Endodermal cell (in vitro differentiated cells): ENCODE measurements at regions not wholly inside any gene's neighbourhood (a gene's known extent, or its start where the extent isn't known, plus 50 kb on each side); places are given as distances from the start of the nearest gene placed in this dataset.

Experiments used
- DNase-seq: peaks from one replicate; pipeline ENCODE4 v3.0.0-alpha.2; 2017
- H3K27ac ChIP-seq: 2 replicates; pipeline ENCODE4 v1.5.1; 2013; ENCODE audit warnings: mild to moderate bottlenecking, low read depth, low read length, moderate library complexity
- H3K27me3 ChIP-seq: 2 replicates; pipeline ENCODE4 v1.6.1; 2013; ENCODE audit warnings: mild to moderate bottlenecking, low read length, moderate library complexity; ENCODE audit not compliant: insufficient read depth, control insufficient read depth, poor library complexity, severe bottlenecking
- H3K36me3 ChIP-seq: 2 replicates; pipeline ENCODE4 v1.7.0; 2013; ENCODE audit warnings: mild to moderate bottlenecking, low read length, moderate library complexity; ENCODE audit not compliant: control insufficient read depth, insufficient read depth
- H3K4me1 ChIP-seq: one replicate; pipeline ENCODE4 v1.7.0; 2013; ENCODE audit warnings: low read length; ENCODE audit not compliant: control insufficient read depth, insufficient read depth
- H3K4me3 ChIP-seq: 2 replicates; pipeline ENCODE4 v1.5.1; 2013; ENCODE audit warnings: mild to moderate bottlenecking, low read length, moderate library complexity
- H3K9ac ChIP-seq: 2 replicates; pipeline ENCODE4 v1.6.1; 2013; ENCODE audit warnings: mild to moderate bottlenecking, low read length, moderate library complexity; ENCODE audit not compliant: poor library complexity, severe bottlenecking; ENCODE audit errors: extremely low read depth
- H3K9me3 ChIP-seq: 2 replicates; pipeline ENCODE4 v1.6.1; 2013; ENCODE audit warnings: mild to moderate bottlenecking, low read length, moderate library complexity; ENCODE audit not compliant: control insufficient read depth
- H3K27ac Mint-ChIP-seq: 2 replicates; pipeline ENCODE4 v1.8.0; 2020; ENCODE audit warnings: mixed read lengths
- H3K27me3 Mint-ChIP-seq: 2 replicates; pipeline ENCODE4 v1.8.0; 2021; ENCODE audit warnings: mild to moderate bottlenecking, mixed read lengths; ENCODE audit not compliant: insufficient read depth
- H3K36me3 Mint-ChIP-seq: 2 replicates; pipeline ENCODE4 v1.8.0; 2020; ENCODE audit warnings: low read depth, mixed read lengths
- H3K4me1 Mint-ChIP-seq: 2 replicates; pipeline ENCODE4 v1.8.0; 2020; ENCODE audit warnings: mixed read lengths
- H3K4me3 Mint-ChIP-seq: 2 replicates; pipeline ENCODE4 v1.8.0; 2020; ENCODE audit warnings: mild to moderate bottlenecking, moderate library complexity, mixed read lengths
- H3K9me3 Mint-ChIP-seq: 2 replicates; pipeline ENCODE4 v1.8.0; 2020; ENCODE audit warnings: mild to moderate bottlenecking, mixed read lengths
- WGBS, 2 experiments: methylation state at CpG; one replicate each; pipeline versions ENCODE4 v1.1.5 to v1.1.7; 2013; ENCODE audit warnings: missing lambda C conversion rate in 2 of 2, mixed read lengths in 1 of 2; ENCODE audit not compliant: insufficient coverage in 1 of 2, insufficient read length in 1 of 2; 5-methylcytosine and 5-hydroxymethylcytosine counted together
- TF ChIP-seq, protein P1 (sequence below): fragments of 200-600 bp; sonication (generic); conservative IDR thresholded peaks from 2 replicates; pipeline ENCODE4 v1.5.0; 2021; ENCODE audit warnings: antibody characterized with exemption, mild to moderate bottlenecking

DNA sequence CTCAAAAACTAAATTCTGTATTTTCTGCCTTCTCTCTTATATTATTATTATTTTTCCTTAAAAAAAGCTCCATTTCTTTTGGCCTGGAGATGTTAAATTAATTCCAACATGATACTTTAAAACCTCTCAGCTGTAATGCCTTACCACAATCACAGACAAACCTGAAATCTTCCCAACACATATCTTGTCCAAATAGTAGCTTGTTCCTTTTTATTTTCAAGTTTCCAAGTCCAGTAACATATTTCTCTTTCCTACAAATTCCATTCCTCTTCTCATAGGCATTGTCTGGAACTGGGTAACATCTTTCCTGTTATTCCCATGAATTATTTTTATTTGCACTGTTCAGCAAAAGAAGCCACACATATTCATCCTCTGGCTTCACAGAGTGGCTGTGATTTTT is 137.0 kb downstream of the SLITRK6 start:
- TF ChIP-seq, protein P1, sequence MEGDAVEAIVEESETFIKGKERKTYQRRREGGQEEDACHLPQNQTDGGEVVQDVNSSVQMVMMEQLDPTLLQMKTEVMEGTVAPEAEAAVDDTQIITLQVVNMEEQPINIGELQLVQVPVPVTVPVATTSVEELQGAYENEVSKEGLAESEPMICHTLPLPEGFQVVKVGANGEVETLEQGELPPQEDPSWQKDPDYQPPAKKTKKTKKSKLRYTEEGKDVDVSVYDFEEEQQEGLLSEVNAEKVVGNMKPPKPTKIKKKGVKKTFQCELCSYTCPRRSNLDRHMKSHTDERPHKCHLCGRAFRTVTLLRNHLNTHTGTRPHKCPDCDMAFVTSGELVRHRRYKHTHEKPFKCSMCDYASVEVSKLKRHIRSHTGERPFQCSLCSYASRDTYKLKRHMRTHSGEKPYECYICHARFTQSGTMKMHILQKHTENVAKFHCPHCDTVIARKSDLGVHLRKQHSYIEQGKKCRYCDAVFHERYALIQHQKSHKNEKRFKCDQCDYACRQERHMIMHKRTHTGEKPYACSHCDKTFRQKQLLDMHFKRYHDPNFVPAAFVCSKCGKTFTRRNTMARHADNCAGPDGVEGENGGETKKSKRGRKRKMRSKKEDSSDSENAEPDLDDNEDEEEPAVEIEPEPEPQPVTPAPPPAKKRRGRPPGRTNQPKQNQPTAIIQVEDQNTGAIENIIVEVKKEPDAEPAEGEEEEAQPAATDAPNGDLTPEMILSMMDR: no peak
- Histone ChIP-seq H3K4me3 (no peak overlapping the region), H3K27ac (no peak overlapping the region), H3K9ac (no peak overlapping the region), H3K27me3 (no peaks in the 10 kb centered on the region), H3K4me1 (peaks cover 4% of the 10 kb centered on the region), H3K36me3 (no peaks in the 10 kb centered on the region), H3K9me3 (no peaks in the 10 kb centered on the region)
- no peak overlapping the region for H3K4me3 Mint-ChIP-seq
- H3K36me3 Mint-ChIP-seq: no peaks in the 10 kb centered on the region
- H3K9me3 Mint-ChIP-seq: peaks cover 3% of the 10 kb centered on the region
- no peak for DNase-seq
- H3K27me3 Mint-ChIP-seq: no peaks in the 10 kb centered on the region
- H3K27ac Mint-ChIP-seq: no peak overlapping the region
- H3K4me1 Mint-ChIP-seq: peaks cover 8% of the 10 kb centered on the region

DNA sequence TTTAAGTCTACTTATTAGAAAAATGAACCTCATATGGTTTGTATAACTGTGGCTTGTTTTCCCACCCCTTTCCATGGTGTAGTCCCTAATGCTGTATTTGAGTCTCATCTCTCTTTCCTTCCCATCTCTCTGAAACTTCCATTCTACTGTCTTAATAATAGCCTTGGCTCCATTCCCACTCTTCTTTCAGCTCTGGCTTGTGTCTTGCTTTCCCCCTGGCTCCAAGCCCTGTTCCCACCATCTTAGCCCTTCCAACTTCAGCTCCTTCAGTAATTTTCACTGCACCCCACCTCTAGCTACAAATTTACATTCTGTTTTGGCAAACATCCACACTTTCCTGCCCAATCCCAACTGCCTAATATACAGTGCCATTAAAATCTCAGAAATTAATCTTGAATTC is 137.5 kb downstream of the SLITRK6 start:
- TF ChIP-seq, protein P1: no peak
- no peak for DNase-seq
- H3K4me3 Mint-ChIP-seq: no peak overlapping the region
- peaks cover 3% of the 10 kb centered on the region for H3K9me3 Mint-ChIP-seq
- H3K36me3 Mint-ChIP-seq: no peaks in the 10 kb centered on the region
- H3K27me3 Mint-ChIP-seq: no peaks in the 10 kb centered on the region
- Histone ChIP-seq H3K4me3 (no peak overlapping the region), H3K27ac (no peak overlapping the region), H3K27me3 (no peaks in the 10 kb centered on the region), H3K9me3 (no peaks in the 10 kb centered on the region), H3K36me3 (no peaks in the 10 kb centered on the region), H3K9ac (no peak overlapping the region), H3K4me1 (peaks cover 4% of the 10 kb centered on the region)
- H3K4me1 Mint-ChIP-seq: peaks cover 8% of the 10 kb centered on the region
- H3K27ac Mint-ChIP-seq: no peak overlapping the region

DNA sequence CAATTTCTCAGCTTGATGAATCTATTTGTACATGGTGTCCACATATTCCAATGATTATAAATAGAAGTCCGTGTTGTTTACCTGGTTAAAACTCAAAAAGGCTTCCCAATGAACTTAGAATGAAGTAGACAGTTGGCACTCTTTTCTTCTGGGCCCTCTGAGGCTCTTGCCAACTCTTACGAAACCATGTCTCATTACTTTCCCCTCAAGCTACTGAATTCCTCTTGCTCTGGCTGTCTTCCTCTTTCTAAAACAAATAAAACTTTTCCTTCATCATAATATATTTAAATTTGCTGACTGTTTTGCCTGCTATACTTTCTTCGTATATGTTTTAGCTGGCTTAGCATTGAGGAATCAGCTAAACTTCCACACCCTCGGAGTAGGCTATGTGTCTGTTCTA is 139.7 kb downstream of the SLITRK6 start:
- DNase-seq: no peak
- Mint-ChIP-seq H3K9me3 (peaks cover 3% of the 10 kb centered on the region), H3K36me3 (no peaks in the 10 kb centered on the region), H3K27ac (no peak overlapping the region), H3K4me3 (no peak overlapping the region), H3K4me1 (no peaks in the 10 kb centered on the region), H3K27me3 (no peaks in the 10 kb centered on the region)
- H3K9me3 ChIP-seq: no peaks in the 10 kb centered on the region
- TF ChIP-seq, protein P1: no peak
- no peak overlapping the region for H3K27ac ChIP-seq
- no peaks in the 10 kb centered on the region for H3K27me3 ChIP-seq
- no peak overlapping the region for H3K9ac ChIP-seq
- H3K36me3 ChIP-seq: no peaks in the 10 kb centered on the region
- H3K4me3 ChIP-seq: no peak overlapping the region
- H3K4me1 ChIP-seq: no peaks in the 10 kb centered on the region
- WGBS, 2 experiments: 96 to 97% methylated on average over 4 of the region's 4 CpGs
